H9 (cell line): ENCODE measurements at regions not wholly inside any gene's neighbourhood (a gene's known extent, or its start where the extent isn't known, plus 50 kb on each side); places are given as distances from the start of the nearest gene placed in this dataset.
"Not testable (repeated sequence)": the region's sequence is repeated elsewhere in the genome, so short reads cannot be mapped to it uniquely, and the experiment has no call there.

ENCODE experiments used
- DNase-seq: peaks from one replicate; pipeline ENCODE4 v3.0.0-alpha.2; 2017
- H2AFZ ChIP-seq: one replicate; pipeline ENCODE4 v1.6.1; 2013; ENCODE audit warnings: mild to moderate bottlenecking, low read length, control low read depth, moderate library complexity
- H2AK5ac ChIP-seq: 2 replicates; pipeline ENCODE4 v1.6.1; 2013; ENCODE audit warnings: low read length, control low read depth, mixed read lengths; ENCODE audit not compliant: insufficient read length
- H2BK120ac ChIP-seq: one replicate; pipeline ENCODE4 v1.6.1; 2013; ENCODE audit warnings: low read depth, mild to moderate bottlenecking, low read length, control low read depth, inconsistent platforms; ENCODE audit not compliant: poor library complexity, severe bottlenecking
- H2BK12ac ChIP-seq: 2 replicates; pipeline ENCODE4 v1.6.1; 2013; ENCODE audit warnings: low read length, control low read depth, mixed read lengths, low read depth; ENCODE audit not compliant: insufficient read length
- H2BK15ac ChIP-seq: 2 replicates; pipeline ENCODE4 v1.6.1; 2013; ENCODE audit warnings: low read depth, low read length, control low read depth
- H2BK20ac ChIP-seq: one replicate; pipeline ENCODE4 v1.6.1; 2013; ENCODE audit warnings: low read depth, mild to moderate bottlenecking, low read length, control low read depth, inconsistent platforms; ENCODE audit not compliant: poor library complexity, severe bottlenecking
- H2BK5ac ChIP-seq: 2 replicates; pipeline ENCODE4 v1.6.1; 2013; ENCODE audit warnings: low read length, control low read depth, mixed read lengths; ENCODE audit not compliant: insufficient read length
- H3K14ac ChIP-seq: 2 replicates; pipeline ENCODE4 v1.6.1; 2013; ENCODE audit warnings: low read length, control low read depth; ENCODE audit not compliant: insufficient read depth
- H3K18ac ChIP-seq: 2 replicates; pipeline ENCODE4 v1.6.1; 2013; ENCODE audit warnings: low read depth, mild to moderate bottlenecking, mixed read lengths, low read length, control low read depth; ENCODE audit not compliant: insufficient read length
- H3K23ac ChIP-seq: 2 replicates; pipeline ENCODE4 v1.6.1; 2013; ENCODE audit warnings: low read length, control low read depth, mixed read lengths, low read depth; ENCODE audit not compliant: insufficient read length
- H3K23me2 ChIP-seq: 2 replicates; pipeline ENCODE4 v1.6.1; 2013; ENCODE audit warnings: low read depth, mild to moderate bottlenecking, mixed read lengths, low read length, control low read depth; ENCODE audit not compliant: insufficient read length, poor library complexity, severe bottlenecking
- H3K27ac ChIP-seq: 2 replicates; pipeline ENCODE4 v1.5.1; 2013; ENCODE audit warnings: low read length, control low read depth, mixed read lengths, low read depth; ENCODE audit not compliant: insufficient read length
- H3K27me3 ChIP-seq: 2 replicates; pipeline ENCODE4 v1.6.1; 2013; ENCODE audit warnings: low read length, control low read depth, inconsistent platforms; ENCODE audit not compliant: insufficient read depth
- H3K4ac ChIP-seq: 2 replicates; pipeline ENCODE4 v1.6.1; 2013; ENCODE audit warnings: low read depth, mild to moderate bottlenecking, control low read depth, inconsistent platforms, low read length, moderate library complexity
- H3K4me1 ChIP-seq: 2 replicates; pipeline ENCODE4 v1.6.1; 2013; ENCODE audit warnings: low read length, control low read depth, inconsistent platforms; ENCODE audit not compliant: insufficient read depth
- H3K4me2 ChIP-seq: 2 replicates; pipeline ENCODE4 v1.6.1; 2013; ENCODE audit warnings: low read length, control low read depth, mixed read lengths; ENCODE audit not compliant: insufficient read length, insufficient read depth
- H3K56ac ChIP-seq: 2 replicates; pipeline ENCODE4 v1.6.1; 2013; ENCODE audit warnings: low read depth, mild to moderate bottlenecking, mixed read lengths, low read length, control low read depth; ENCODE audit not compliant: insufficient read length
- H3K79me1 ChIP-seq: 2 replicates; pipeline ENCODE4 v1.6.1; 2013; ENCODE audit warnings: low read depth, mild to moderate bottlenecking, moderate library complexity, low read length, control low read depth, inconsistent platforms; ENCODE audit not compliant: insufficient read depth, poor library complexity, severe bottlenecking
- H3K79me2 ChIP-seq: 2 replicates; pipeline ENCODE4 v1.6.1; 2013; ENCODE audit warnings: low read length, control low read depth, inconsistent platforms; ENCODE audit not compliant: insufficient read depth
- H3K9ac ChIP-seq: 2 replicates; pipeline ENCODE4 v1.6.1; 2013; ENCODE audit warnings: low read length, control low read depth, mixed read lengths; ENCODE audit not compliant: insufficient read length; ENCODE audit errors: extremely low read depth
- H3K9me3 ChIP-seq: one replicate; pipeline ENCODE4 v1.6.1; 2013; ENCODE audit warnings: low read depth, low read length, inconsistent platforms; ENCODE audit not compliant: control insufficient read depth
- H3T11ph ChIP-seq: one replicate; pipeline ENCODE4 v1.6.1; 2013; ENCODE audit warnings: mild to moderate bottlenecking, low read length, control low read depth, inconsistent platforms
- H4K20me1 ChIP-seq: one replicate; pipeline ENCODE4 v1.6.1; 2013; ENCODE audit not compliant: control insufficient read depth, insufficient read length, insufficient read depth
- H4K5ac ChIP-seq: 2 replicates; pipeline ENCODE4 v1.6.1; 2013; ENCODE audit warnings: low read depth, mild to moderate bottlenecking, mixed read lengths, low read length, control low read depth; ENCODE audit not compliant: insufficient read length
- H4K8ac ChIP-seq: replicated peaks from 2 replicates; pipeline ENCODE4 v1.6.1; 2013; ENCODE audit warnings: low read length, control low read depth, mixed read lengths, low read depth; ENCODE audit not compliant: insufficient read length
- H4K91ac ChIP-seq: 2 replicates; pipeline ENCODE4 v1.6.1; 2013; ENCODE audit warnings: low read depth, mild to moderate bottlenecking, moderate library complexity, mixed read lengths, low read length, control low read depth; ENCODE audit not compliant: insufficient read length
- H3K27ac Mint-ChIP-seq, 3 experiments: 2 replicates in 2 of 3; 3 replicates in 1 of 3; pipeline ENCODE4 v1.8.0; 2020 to 2021; ENCODE audit warnings: mixed read lengths in 3 of 3, mild to moderate bottlenecking in 1 of 3, moderate library complexity in 1 of 3
- H3K27me3 Mint-ChIP-seq: 2 replicates; pipeline ENCODE4 v1.8.0; 2021; ENCODE audit warnings: low read depth, mild to moderate bottlenecking, moderate library complexity, mixed read lengths
- H3K36me3 Mint-ChIP-seq, 3 experiments: 2 replicates in 2 of 3; 3 replicates in 1 of 3; pipeline ENCODE4 v1.8.0; 2020 to 2021; ENCODE audit warnings: low read depth in 3 of 3, mixed read lengths in 3 of 3; ENCODE audit not compliant: insufficient read depth in 1 of 3
- H3K4me1 Mint-ChIP-seq, 2 experiments: 2 replicates each; pipeline ENCODE4 v1.8.0; 2020; ENCODE audit warnings: mixed read lengths in 2 of 2
- H3K4me3 Mint-ChIP-seq, 2 experiments: 2 replicates in 1 of 2; 3 replicates in 1 of 2; pipeline ENCODE4 v1.8.0; 2020 to 2021; ENCODE audit warnings: mild to moderate bottlenecking in 2 of 2, mixed read lengths in 2 of 2, moderate library complexity in 1 of 2
- H3K9me3 Mint-ChIP-seq, 2 experiments: 2 replicates in 1 of 2; 3 replicates in 1 of 2; pipeline ENCODE4 v1.8.0; 2020; ENCODE audit warnings: mild to moderate bottlenecking in 2 of 2, mixed read lengths in 2 of 2, moderate library complexity in 1 of 2
- WGBS: extraction: QIAGEN DNeasy Blood & Tissue Kit; methylation state at CpG from one replicate; pipeline ENCODE4 v1.1.7; 2013; ENCODE audit warnings: missing lambda C conversion rate, low lambda C conversion rate, mixed read lengths; ENCODE audit not compliant: insufficient read length; ENCODE audit errors: extremely low coverage; 5-methylcytosine and 5-hydroxymethylcytosine counted together
- TF ChIP-seq, protein P1 (sequence below): fragments of 200-600 bp; sonication (generic); conservative IDR thresholded peaks from 3 replicates; pipeline ENCODE4 v1.8.0; 2021; ENCODE audit warnings: antibody characterized with exemption, mild to moderate bottlenecking

DNA sequence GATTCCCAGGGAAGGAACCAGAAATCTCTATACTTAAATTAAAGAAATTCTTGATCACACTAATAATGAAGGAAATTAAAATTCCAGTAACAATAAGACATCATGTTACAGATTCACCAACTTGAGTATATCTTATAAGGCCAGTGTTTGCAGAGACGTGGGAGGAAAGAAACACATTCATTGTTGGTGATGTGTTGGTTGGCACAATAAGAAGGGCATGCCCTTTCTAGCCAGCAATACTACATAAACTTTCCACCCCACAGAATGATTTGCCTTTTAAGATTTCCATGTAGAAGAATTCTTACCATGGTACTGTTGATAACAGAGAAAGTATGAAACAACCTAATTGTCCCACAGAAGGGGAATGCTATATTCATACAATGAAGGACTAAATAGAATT, 581.5 kb downstream of the STIM2 start:
- Histone ChIP-seq H3T11ph (no peak overlapping the region), H3K18ac (no peak overlapping the region), H3K4me2 (no peak overlapping the region), H3K4me1 (no peaks in the 10 kb centered on the region), H3K4ac (no peak overlapping the region), H3K79me1 (no peaks in the 10 kb centered on the region), H2BK15ac (no peak overlapping the region), H4K8ac (no peak overlapping the region), H3K9ac (no peak overlapping the region), H4K5ac (no peak overlapping the region), H4K91ac (no peak overlapping the region), H3K14ac (no peak overlapping the region), H4K20me1 (no peaks in the 10 kb centered on the region), H2AK5ac (no peak overlapping the region), H3K9me3 (no peaks in the 10 kb centered on the region), H3K56ac (no peak overlapping the region), H2BK120ac (no peak overlapping the region), H2BK5ac (no peak overlapping the region), H3K23ac (no peak overlapping the region), H2BK20ac (no peak overlapping the region), H3K27me3 (no peaks in the 10 kb centered on the region), H2AFZ (no peak overlapping the region), H3K79me2 (no peaks in the 10 kb centered on the region), H2BK12ac (no peak overlapping the region), H3K23me2 (no peaks in the 10 kb centered on the region), H3K27ac (no peak overlapping the region)
- H3K27me3 Mint-ChIP-seq, result no peaks in the 10 kb centered on the region
- peaks cover 12 to 15% of the 10 kb centered on the region in 2 experiments for H3K4me1 Mint-ChIP-seq
- no peaks in the 10 kb centered on the region for H3K36me3 Mint-ChIP-seq
- TF ChIP-seq, protein P1, sequence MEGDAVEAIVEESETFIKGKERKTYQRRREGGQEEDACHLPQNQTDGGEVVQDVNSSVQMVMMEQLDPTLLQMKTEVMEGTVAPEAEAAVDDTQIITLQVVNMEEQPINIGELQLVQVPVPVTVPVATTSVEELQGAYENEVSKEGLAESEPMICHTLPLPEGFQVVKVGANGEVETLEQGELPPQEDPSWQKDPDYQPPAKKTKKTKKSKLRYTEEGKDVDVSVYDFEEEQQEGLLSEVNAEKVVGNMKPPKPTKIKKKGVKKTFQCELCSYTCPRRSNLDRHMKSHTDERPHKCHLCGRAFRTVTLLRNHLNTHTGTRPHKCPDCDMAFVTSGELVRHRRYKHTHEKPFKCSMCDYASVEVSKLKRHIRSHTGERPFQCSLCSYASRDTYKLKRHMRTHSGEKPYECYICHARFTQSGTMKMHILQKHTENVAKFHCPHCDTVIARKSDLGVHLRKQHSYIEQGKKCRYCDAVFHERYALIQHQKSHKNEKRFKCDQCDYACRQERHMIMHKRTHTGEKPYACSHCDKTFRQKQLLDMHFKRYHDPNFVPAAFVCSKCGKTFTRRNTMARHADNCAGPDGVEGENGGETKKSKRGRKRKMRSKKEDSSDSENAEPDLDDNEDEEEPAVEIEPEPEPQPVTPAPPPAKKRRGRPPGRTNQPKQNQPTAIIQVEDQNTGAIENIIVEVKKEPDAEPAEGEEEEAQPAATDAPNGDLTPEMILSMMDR, result no peak
- no peak overlapping the region for H3K27ac Mint-ChIP-seq
- DNase-seq, result no peak
- H3K4me3 Mint-ChIP-seq, result no peak overlapping the region
- no peaks in the 10 kb centered on the region for H3K9me3 Mint-ChIP-seq
- no CpG with 5 or more reads among the region's 1 CpG for WGBS

DNA sequence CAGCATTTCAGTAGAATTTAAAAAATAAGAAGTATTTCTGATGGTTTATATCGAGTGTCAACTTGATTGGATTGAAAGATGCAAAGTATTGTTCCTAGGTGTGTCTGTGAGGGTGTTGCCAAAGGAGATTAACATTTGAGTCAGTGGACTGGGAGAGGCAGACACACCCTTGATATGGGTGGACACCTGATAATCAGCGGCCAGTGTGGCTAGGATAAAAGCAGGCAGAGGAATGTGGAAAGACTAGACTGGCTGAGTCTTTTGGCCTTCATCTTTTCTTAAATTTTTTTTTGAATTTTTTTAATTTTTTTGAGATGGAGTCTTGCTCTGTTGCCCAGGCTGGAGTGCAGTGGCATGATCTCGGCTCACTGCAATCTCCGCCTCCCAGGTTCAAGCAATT, 582.0 kb downstream of the STIM2 start:
- not testable (repeated sequence) for H3K18ac ChIP-seq
- WGBS, result no CpG with 5 or more reads among the region's 4 CpGs

More for the DNA sequence above, 582.0 kb downstream of the STIM2 start:
- not testable (repeated sequence) for H2BK5ac ChIP-seq, H3T11ph ChIP-seq, H2BK15ac ChIP-seq, H2BK12ac ChIP-seq, H3K27me3 ChIP-seq, H2BK20ac ChIP-seq, H3K79me2 ChIP-seq, H3K4me2 ChIP-seq, H3K14ac ChIP-seq, H3K27me3 Mint-ChIP-seq, H2BK120ac ChIP-seq, H3K4ac ChIP-seq, H4K91ac ChIP-seq, H2AFZ ChIP-seq, H4K20me1 ChIP-seq, H3K23me2 ChIP-seq, H3K79me1 ChIP-seq, H3K27ac ChIP-seq, H3K9ac ChIP-seq, H3K4me3 Mint-ChIP-seq, H4K8ac ChIP-seq, H4K5ac ChIP-seq, H3K36me3 Mint-ChIP-seq, H3K9me3 ChIP-seq, H2AK5ac ChIP-seq, H3K23ac ChIP-seq, DNase-seq, H3K27ac Mint-ChIP-seq, H3K9me3 Mint-ChIP-seq, H3K4me1 ChIP-seq, H3K56ac ChIP-seq
- peaks cover 12 to 15% of the 10 kb centered on the region in 2 experiments for H3K4me1 Mint-ChIP-seq
